NCI-H2107 (cell line): ENCODE measurements at regions not wholly inside any gene's neighbourhood (a gene's known extent, or its start where the extent isn't known, plus 50 kb on each side); places are given as distances from the start of the nearest gene placed in this dataset.
"Not testable (repeated sequence)": the region's sequence is repeated elsewhere in the genome, so short reads cannot be mapped to it uniquely, and the experiment has no call there.

Experiments used
- DNase-seq: peaks from one replicate; lab custom pipeline; 2025; lab: John Stamatoyannopoulos, UW

- DNase-seq: no peak
Observed at GRCh38 chr10:33703501-33704213, 369.2 kb upstream of the NRP1 start.

GRCh38 chr10:33698033-33698432 is 363.6 kb upstream of the NRP1 start:
- DNase-seq: no peak

- no peak for DNase-seq
Observed at GRCh38 chr10:33697016-33697415, 362.5 kb upstream of the NRP1 start.

GRCh38 chr10:33695536-33695935 is 361.1 kb upstream of the NRP1 start:
- DNase-seq: no peak

- not testable (repeated sequence) for DNase-seq
Observed at GRCh38 chr10:33690536-33690935, 356.1 kb upstream of the NRP1 start.

GRCh38 chr10:33688506-33688905 is 354.0 kb upstream of the NRP1 start:
- DNase-seq: no peak

- no peak for DNase-seq
Observed at GRCh38 chr10:33684211-33684611, 349.7 kb upstream of the NRP1 start.

- no peak for DNase-seq
Observed at GRCh38 chr10:33681595-33681994, 347.1 kb upstream of the NRP1 start.

- no peak for DNase-seq
Observed at GRCh38 chr10:33680036-33680435, 345.6 kb upstream of the NRP1 start.

GRCh38 chr10:33676606-33677339 is 342.3 kb upstream of the NRP1 start:
- no peak for DNase-seq

GRCh38 chr10:33674986-33675599 is 340.6 kb upstream of the NRP1 start:
- no peak for DNase-seq

- DNase-seq: no peak
Observed at GRCh38 chr10:33674491-33674890, 340.0 kb upstream of the NRP1 start.

- DNase-seq: no peak
Observed at GRCh38 chr10:33673839-33674415, 339.5 kb upstream of the NRP1 start.

GRCh38 chr10:33669904-33670303 is 335.4 kb upstream of the NRP1 start:
- DNase-seq: no peak

GRCh38 chr10:33666686-33667480 is 332.4 kb upstream of the NRP1 start:
- no peak for DNase-seq

GRCh38 chr10:33665501-33665900 is 331.0 kb upstream of the NRP1 start:
- no peak for DNase-seq

- DNase-seq: no peak
Observed at GRCh38 chr10:33664070-33664469, 329.6 kb upstream of the NRP1 start.

GRCh38 chr10:33661580-33662336 is 327.3 kb upstream of the NRP1 start:
- DNase-seq: no peak

GRCh38 chr10:33660329-33660728 is 325.9 kb upstream of the NRP1 start:
- DNase-seq: no peak

- DNase-seq: no peak
Observed at GRCh38 chr10:33657913-33658312, 323.4 kb upstream of the NRP1 start.
